Upper lobe of left lung (tissue), 4 donors: ENCODE measurements at regions not wholly inside any gene's neighbourhood (a gene's known extent, or its start where the extent isn't known, plus 50 kb on each side); places are given as distances from the start of the nearest gene placed in this dataset.

Experiments used
- EP300 ChIP-seq, 4 donors: sonication (generic); formaldehyde crosslinking; IDR thresholded peaks; one replicate each; pipeline ENCODE4 v1.5.1; 2017; ENCODE audit warnings: antibody characterized with exemption in 4 of 4, control low read depth in 2 of 4
- POLR2A ChIP-seq, 4 donors: fragments of 450-650 bp; IDR thresholded peaks; one replicate each; pipeline ENCODE4 v1.5.1; 2016 to 2017; ENCODE audit warnings: antibody characterized with exemption in 4 of 4, mild to moderate bottlenecking in 2 of 4
- POLR2AphosphoS5 ChIP-seq, 2 donors: sonication (generic); formaldehyde crosslinking; IDR thresholded peaks; one replicate each; pipeline ENCODE4 v1.5.1; 2017; ENCODE audit warnings: antibody characterized with exemption in 2 of 2
- TF ChIP-seq, protein P1 (sequence below), 6 experiments: fragments of 450-650 bp in 4 of 6; fragments of 200-600 bp in 2 of 6; sonication (generic) in 2 of 6; IDR thresholded peaks; one replicate each; pipeline ENCODE4 v1.5.1; 2016 to 2019; ENCODE audit warnings: antibody characterized with exemption in 6 of 6

GRCh38 chr2:78941751-78942150 is 83.8 kb upstream of the REG3G start:
- TF ChIP-seq, protein P1, sequence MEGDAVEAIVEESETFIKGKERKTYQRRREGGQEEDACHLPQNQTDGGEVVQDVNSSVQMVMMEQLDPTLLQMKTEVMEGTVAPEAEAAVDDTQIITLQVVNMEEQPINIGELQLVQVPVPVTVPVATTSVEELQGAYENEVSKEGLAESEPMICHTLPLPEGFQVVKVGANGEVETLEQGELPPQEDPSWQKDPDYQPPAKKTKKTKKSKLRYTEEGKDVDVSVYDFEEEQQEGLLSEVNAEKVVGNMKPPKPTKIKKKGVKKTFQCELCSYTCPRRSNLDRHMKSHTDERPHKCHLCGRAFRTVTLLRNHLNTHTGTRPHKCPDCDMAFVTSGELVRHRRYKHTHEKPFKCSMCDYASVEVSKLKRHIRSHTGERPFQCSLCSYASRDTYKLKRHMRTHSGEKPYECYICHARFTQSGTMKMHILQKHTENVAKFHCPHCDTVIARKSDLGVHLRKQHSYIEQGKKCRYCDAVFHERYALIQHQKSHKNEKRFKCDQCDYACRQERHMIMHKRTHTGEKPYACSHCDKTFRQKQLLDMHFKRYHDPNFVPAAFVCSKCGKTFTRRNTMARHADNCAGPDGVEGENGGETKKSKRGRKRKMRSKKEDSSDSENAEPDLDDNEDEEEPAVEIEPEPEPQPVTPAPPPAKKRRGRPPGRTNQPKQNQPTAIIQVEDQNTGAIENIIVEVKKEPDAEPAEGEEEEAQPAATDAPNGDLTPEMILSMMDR (IDR thresholded peaks at IDR 0.05), result no peak
- TF ChIP-seq POLR2A (IDR thresholded peaks at IDR 0.05), result no peak
- TF ChIP-seq EP300 (IDR thresholded peaks at IDR 0.05), result no peak
- no peak for TF ChIP-seq POLR2AphosphoS5 (IDR thresholded peaks at IDR 0.05)
